NOMO-1 treated with dmso at 0.1 percent for 144 hours (cell line): ENCODE measurements at regions not wholly inside any gene's neighbourhood (a gene's known extent, or its start where the extent isn't known, plus 50 kb on each side); places are given as distances from the start of the nearest gene placed in this dataset.

Experiments
- DNase-seq: peaks from one replicate; lab custom pipeline; 2025; ENCODE audit not compliant: unreplicated experiment; lab: John Stamatoyannopoulos, UW

DNA sequence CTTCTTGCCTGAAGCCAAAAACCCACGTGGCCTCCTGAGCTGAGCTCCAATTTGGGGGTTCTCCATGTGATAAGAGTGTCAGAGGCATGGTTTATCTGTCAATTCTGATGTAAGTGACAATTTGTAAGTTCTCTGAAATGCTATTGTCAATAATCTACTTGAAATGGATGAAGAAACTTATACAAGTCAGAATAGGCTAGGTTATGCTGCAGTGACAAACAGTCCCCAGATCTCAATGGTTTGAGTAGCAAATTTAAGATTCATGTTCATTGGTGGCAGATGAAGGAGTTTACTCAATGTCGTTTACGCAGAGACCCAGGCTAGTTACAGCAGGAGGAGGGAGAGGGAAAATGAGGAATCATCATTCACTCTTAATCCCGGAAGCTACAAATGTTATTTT, 352.4 kb downstream of the KIF16B start:
- DNase-seq = no peak

DNA sequence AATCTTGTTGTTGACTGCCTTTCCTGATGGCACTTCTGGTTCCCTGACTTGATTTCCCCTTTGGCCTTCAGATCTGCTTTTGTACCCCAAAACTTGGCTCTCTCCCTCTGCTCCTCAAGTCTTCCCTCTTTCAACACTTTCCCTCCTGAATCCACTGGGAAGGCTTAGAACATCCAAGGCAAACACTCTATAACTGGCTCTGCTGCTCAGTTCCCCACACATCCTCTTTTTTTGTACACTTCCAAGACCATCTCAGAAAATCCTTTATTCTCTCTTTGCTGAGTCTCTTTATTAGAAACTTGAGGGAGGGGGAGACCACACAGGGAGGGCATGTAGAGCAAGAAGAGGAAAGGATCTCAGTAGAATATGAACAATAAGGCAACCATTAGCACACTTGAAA, 354.1 kb downstream of the KIF16B start:
- no peak for DNase-seq

DNA sequence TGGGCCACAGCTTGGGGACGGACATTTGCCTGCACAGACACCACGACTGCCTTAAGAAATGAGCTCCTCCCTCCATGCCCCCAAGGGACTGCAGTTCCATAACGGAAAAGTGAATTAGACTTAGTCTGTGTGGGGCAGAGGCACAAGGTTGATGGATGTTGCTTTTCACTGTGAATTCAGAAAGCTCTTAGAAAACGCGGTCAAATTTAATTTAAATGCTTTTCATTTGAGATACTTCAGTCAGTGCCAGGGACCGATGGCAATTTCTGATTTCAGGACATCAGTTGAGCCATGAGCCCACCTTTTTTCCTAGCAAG, 356.4 kb downstream of the KIF16B start:
- no peak for DNase-seq

DNA sequence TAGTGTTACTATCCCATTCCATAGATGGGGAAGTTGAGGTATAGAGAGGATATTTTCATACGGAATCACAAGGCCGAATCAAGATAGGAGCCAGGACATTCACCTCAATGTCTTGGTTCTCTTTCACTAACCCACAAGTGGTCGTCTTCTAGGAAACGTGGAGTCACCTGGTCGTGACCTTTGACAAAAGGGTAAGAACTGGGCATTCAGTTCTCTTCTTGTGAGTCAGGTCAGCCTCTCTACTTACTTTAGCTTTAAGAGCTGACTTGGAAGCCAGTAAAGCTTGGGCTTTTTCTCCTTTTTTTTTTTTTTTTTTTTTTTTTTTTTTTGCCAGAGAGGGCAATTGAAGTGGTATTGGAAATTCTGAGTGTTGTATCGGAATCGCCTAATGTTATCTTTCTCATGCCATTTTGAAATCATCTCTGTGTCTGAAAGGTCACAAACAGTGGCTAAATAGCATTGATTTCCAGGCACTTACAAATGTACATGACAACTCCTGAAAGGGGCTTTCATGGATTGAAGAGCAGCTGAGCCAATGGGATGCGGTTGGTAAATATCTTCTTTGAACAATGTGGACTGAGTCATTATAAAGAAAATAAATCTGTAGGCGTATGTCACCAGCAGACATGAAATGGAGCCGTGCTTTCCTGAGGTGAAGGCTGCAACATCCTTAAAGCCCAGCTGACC, 356.9 kb downstream of the KIF16B start:
- DNase-seq = no peak

DNA sequence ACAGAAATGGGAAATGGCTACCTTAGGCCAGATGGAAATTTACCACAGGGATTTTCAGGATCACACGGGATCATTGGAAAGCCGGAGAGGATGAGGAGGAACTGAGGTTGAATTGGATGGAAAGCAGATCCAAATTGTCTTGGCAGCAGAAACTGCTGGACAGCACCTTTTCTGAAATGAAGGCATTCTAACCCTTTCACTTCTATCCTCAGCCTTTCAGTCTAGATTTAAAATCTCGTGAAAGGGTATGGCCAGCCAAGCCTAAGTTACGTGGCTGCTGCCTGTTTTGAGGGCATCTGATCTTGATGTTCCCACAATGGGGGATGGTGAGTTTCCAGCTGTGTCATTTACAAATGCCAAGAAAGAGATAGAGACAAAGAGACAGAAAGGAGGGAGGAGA, 358.2 kb downstream of the KIF16B start:
- DNase-seq = no peak

GRCh38 chr20:16212790-16213189, 360.5 kb downstream of the KIF16B start:
- DNase-seq = no peak

GRCh38 chr20:16209951-16210361, 363.3 kb downstream of the KIF16B start:
- no peak for DNase-seq

GRCh38 chr20:16209357-16209756, 363.9 kb downstream of the KIF16B start:
- DNase-seq = no peak

DNA sequence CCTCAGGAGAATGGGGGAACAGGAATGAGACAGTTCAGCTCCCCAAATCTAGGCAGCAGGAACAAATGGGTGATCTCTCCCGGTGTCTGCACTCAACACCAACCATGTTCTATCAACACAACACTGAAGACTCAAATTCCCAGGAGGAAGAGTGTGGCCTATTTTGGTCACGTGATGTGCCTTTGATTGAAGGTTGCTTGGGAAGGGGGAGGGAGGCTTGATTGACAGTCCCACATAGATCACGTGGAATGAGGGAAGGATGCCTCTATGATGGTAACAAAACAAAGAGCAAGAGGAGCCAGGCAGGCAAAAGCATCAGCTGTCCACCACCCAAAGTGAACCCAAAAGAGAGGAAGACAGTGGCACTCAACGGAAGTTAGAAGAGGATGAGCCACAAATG, 364.8 kb downstream of the KIF16B start:
- no peak for DNase-seq

GRCh38 chr20:16206817-16207216, 366.4 kb downstream of the KIF16B start:
- DNase-seq = no peak

DNA sequence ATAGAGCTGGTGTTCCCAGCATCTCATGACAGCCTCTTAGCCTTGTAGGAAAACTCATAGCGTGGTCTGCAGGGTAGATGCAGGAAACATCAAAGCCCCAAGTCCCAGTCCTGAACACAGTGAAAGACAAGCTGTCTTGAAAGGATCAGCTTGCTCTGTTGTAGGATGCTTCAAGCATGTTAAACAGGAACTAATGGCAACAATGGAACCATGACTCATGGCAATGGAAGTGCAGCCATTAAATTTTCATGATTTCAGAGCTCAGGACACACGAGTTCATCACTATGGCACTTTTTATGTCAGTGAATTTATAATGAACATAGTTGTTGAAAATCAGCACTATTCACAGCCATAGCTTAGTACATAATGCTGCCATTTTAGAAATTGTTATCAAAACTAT, 367.7 kb downstream of the KIF16B start:
- no peak for DNase-seq

DNA sequence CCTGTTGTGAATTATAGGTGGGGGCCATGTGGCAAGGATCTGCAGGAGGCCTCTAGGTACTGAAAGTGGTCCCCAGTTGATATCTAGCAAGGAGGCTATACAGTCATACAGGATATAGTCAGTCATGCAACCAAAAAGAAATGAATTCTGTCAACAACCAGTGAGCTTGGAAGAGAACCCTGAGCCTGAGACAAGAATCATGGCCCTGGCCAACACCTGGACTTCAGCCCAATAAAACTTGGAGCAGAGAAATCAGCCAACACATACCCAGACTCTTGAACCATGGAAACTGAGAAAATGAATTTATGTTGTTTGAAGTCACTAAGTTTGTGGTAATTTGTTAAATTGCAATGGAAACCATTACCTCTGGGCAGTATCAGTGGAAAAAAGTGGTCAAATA, 370.2 kb downstream of the KIF16B start:
- DNase-seq = no peak

GRCh38 chr20:16201191-16201590, 372.1 kb downstream of the KIF16B start:
- no peak for DNase-seq

DNA sequence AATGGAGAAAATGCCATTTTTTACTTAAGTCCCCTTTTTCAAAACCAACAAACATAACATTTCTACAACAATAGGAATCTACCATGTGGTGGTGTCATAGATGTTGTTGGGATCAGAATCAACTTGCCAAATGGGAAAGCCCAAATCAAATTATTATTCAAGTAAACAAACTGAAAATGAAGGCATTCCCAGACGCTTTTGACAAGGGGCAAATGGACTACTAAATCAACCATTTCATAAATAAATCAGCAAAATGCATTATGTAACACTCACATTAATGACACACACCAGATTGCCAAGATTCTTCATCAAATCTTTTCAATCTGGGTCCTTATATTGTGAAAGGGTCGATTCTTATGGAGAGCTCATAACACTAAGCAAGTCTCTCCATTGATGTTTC, 375.6 kb downstream of the KIF16B start:
- DNase-seq = no peak

DNA sequence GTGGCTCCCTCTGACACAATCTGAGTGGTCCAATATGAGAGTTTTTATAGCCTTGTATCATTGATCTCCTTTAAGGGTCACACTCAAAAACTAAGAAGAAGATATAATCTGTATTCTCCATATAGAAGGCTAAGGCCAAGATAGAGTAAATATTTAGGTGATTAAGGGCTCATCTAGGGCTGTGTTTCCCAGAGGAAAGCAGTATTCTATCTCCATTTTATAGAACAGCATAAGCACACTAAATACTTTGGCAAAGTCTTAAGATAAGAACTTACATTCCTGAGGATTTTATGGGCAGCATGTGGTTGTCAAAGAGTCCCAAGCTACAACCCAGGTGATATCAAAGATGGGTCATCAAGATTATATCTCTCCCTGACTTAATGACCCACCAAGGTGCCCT, 377.6 kb downstream of the KIF16B start:
- DNase-seq = no peak

DNA sequence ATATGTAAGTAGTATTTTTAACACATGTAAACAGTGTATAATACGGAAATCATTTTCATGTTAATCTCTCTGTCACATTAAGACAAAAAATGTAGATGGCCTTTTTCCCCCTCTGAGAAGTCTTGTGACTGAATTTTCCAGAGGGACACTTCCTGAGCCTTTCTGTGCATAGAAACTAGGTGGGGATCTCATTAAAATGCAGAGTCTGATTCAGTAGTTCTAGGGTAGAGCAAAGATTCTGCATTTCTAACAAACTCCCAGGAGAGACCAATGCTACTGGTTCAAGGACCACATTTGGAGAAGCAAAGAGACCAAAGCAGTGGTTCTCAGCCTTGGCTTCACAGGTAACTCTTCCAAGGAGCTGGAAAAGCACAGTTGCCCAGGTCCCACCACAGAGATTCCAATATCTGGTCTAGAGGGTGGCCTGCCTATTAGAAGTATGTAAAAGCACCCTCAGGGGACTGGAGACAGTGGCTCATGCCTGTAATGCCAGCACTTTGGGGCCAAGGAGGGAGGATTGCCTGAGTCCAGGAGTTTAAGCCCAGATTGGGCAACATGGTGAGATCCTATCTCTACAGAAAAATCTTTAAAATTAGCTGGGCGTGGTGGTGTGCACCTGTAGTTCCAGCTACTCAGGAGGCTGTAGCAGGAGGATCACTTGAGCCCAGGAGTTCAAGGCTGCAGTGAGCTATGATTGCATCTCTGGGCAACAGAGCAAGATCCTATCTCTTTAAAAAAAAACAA, 378.5 kb downstream of the KIF16B start:
- no peak for DNase-seq

- no peak for DNase-seq
Observed at GRCh38 chr20:16191496-16191895, 381.8 kb downstream of the KIF16B start.

- no peak for DNase-seq
Observed at GRCh38 chr20:16189371-16189770, 383.9 kb downstream of the KIF16B start.

DNA sequence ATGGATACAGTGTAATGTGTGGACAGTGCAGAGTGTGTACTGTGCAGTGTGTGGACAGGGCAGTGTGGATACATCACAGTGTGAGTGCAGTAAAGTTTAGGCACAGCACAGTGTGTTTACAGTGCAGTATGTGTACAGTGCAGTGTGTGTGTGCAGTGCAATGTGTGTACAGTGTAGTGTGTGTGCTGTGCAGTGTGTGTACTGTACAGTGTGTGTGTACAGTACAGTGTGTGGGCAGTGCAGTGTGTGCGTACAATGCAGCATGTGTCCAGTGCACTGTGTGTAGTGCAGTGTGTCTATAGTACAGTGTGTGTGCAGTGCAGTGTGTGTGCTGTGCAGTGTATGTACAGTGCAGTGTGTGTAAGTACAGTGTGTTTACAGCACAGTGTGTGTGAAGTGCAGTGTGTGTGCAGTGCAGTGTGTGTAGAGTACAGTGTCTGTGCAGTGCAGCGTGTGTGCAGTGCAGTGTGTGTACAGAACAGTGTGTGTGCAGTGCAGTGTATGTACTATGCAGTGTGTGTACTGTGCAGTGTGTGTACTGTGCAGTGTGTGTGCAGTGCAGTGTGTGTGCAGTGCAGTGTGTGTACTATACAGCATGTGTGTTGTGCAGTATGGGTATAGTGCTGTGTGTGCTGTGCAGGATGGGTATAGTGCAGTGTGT, 385.2 kb downstream of the KIF16B start:
- no peak for DNase-seq

- DNase-seq = no peak
Observed at GRCh38 chr20:16179919-16180318, 393.3 kb downstream of the KIF16B start.

GRCh38 chr20:16179371-16179770, 393.9 kb downstream of the KIF16B start:
- DNase-seq = no peak

GRCh38 chr20:16178546-16179135, 394.6 kb downstream of the KIF16B start:
- DNase-seq = no peak
